ENCODE measurements at regions not wholly inside any gene's neighbourhood (a gene's known extent, or its start where the extent isn't known, plus 50 kb on each side); places are given as distances from the start of the nearest gene placed in this dataset.

- no peaks in the 10 kb centered on the region for H3K9me3 ChIP-seq
- TF ChIP-seq, protein P1, sequence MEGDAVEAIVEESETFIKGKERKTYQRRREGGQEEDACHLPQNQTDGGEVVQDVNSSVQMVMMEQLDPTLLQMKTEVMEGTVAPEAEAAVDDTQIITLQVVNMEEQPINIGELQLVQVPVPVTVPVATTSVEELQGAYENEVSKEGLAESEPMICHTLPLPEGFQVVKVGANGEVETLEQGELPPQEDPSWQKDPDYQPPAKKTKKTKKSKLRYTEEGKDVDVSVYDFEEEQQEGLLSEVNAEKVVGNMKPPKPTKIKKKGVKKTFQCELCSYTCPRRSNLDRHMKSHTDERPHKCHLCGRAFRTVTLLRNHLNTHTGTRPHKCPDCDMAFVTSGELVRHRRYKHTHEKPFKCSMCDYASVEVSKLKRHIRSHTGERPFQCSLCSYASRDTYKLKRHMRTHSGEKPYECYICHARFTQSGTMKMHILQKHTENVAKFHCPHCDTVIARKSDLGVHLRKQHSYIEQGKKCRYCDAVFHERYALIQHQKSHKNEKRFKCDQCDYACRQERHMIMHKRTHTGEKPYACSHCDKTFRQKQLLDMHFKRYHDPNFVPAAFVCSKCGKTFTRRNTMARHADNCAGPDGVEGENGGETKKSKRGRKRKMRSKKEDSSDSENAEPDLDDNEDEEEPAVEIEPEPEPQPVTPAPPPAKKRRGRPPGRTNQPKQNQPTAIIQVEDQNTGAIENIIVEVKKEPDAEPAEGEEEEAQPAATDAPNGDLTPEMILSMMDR (IDR thresholded peaks at IDR 0.05): no peak
- no peaks in the 10 kb centered on the region for H3K4me1 ChIP-seq (ENCODE audit: low read depth)
- DNase-seq: no peak
- no peaks in the 10 kb centered on the region for H3K36me3 ChIP-seq (ENCODE audit: low read depth)
- no peak overlapping the region for H3K4me3 ChIP-seq
- intact Hi-C loops (cut with DNase I, micrococcal nuclease): no loop called here
- no peak for ATAC-seq
These were observed 69.4 kb upstream of the SPATA31D4 start for GRCh38 chr9:81858657-81859430.

DNA sequence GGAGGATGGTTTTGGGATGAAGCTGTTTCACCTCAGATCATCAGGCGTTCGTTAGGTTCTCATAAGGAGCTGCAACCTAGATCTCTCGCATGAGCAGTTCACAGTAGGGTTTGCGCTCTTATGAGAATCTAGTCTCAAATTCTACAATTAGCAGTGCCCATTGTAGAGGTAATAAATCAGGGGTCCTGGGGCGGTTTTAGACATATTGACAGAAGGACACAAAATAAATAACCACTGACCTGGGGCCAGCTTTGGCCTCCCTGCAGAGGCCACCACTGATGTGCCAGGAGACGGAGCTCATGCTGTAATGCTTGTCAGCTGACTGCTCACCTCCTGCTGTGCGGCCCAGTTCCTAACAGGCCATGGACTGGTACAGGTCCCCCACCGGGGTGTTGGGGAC lies 67.6 kb upstream of the SPATA31D4 start:
- Histone ChIP-seq H3K4me1 (ENCODE audit: low read depth) (no peaks in the 10 kb centered on the region), H3K9me3 (no peaks in the 10 kb centered on the region), H3K4me3 (no peak overlapping the region), H3K36me3 (ENCODE audit: low read depth) (no peaks in the 10 kb centered on the region)
- no peak for DNase-seq
- intact Hi-C loops (cut with DNase I, micrococcal nuclease): no loop called here
- no peak for ATAC-seq
- TF ChIP-seq, protein P1 (IDR thresholded peaks at IDR 0.05): no peak

DNA sequence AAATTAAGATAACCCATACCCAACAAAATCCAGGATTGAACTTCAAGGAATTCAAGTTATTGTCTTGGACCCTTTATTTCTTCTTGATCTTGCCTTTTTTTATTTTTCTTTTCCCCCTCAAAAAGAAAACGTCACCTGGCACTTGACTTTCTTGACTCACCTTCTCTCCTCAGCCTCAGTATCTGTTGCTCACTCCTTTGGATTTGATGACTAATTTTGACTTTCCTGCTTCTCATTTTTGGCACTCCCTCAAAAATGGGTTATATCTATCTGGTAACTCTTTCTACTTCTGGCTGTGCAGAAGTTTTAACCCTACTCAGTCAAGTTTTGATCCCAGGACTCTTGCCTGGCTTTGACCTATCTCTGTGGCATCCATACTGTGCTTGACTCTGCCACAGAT lies 66.6 kb upstream of the SPATA31D4 start:
- ATAC-seq: no peak
- H3K4me1 ChIP-seq (ENCODE audit: low read depth): no peaks in the 10 kb centered on the region
- H3K36me3 ChIP-seq (ENCODE audit: low read depth): no peaks in the 10 kb centered on the region
- intact Hi-C loops (cut with DNase I, micrococcal nuclease): no loop called here
- H3K9me3 ChIP-seq: no peaks in the 10 kb centered on the region
- TF ChIP-seq, protein P1 (IDR thresholded peaks at IDR 0.05): no peak
- no peak for DNase-seq
- H3K4me3 ChIP-seq: no peak overlapping the region

- no peak for DNase-seq
- no peak for ATAC-seq
- intact Hi-C loops (cut with DNase I, micrococcal nuclease): no loop called here
- TF ChIP-seq, protein P1 (IDR thresholded peaks at IDR 0.05): no peak
- no peak overlapping the region for H3K4me3 ChIP-seq
- no peaks in the 10 kb centered on the region for H3K36me3 ChIP-seq (ENCODE audit: low read depth)
- no peaks in the 10 kb centered on the region for H3K9me3 ChIP-seq
- no peaks in the 10 kb centered on the region for H3K4me1 ChIP-seq (ENCODE audit: low read depth)
These were observed 60.1 kb upstream of the SPATA31D4 start for GRCh38 chr9:81868145-81868544.

DNA sequence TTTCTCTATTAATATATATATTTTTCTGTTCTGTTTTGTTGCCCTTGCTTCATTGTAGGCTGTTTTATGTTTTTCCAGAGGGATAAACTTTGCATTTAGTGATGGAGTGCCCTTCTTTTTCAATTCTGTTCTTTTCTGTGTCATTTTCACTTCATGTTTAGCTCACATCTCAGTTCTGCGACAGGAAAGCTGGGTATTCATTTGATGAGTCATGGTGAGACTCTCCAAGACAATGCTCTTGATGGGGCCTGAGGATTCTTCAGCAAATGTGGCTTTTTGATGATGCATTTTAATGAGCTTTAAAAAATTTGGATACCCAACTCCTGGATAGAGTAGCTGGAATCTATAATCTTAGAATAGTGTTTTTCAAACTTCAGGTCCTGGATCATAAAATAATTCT lies 56.5 kb upstream of the SPATA31D4 start:
- intact Hi-C loops (cut with DNase I, micrococcal nuclease): no loop called here
- Histone ChIP-seq H3K4me3 (no peak overlapping the region), H3K36me3 (ENCODE audit: low read depth) (no peaks in the 10 kb centered on the region), H3K4me1 (ENCODE audit: low read depth) (peaks cover 3% of the 10 kb centered on the region), H3K9me3 (no peaks in the 10 kb centered on the region)
- TF ChIP-seq, protein P1 (IDR thresholded peaks at IDR 0.05): no peak
- ATAC-seq (no peak), DNase-seq (no peak)
